ENCODE measurements at regions not wholly inside any gene's neighbourhood (a gene's known extent, or its start where the extent isn't known, plus 50 kb on each side); places are given as distances from the start of the nearest gene placed in this dataset.

- Histone ChIP-seq H4K5ac (ENCODE audit: insufficient read length, low read depth, low read length) (no peak overlapping the region), H3K27ac (ENCODE audit: low read depth, low read length) (no peak overlapping the region), H3K23me2 (ENCODE audit: low read depth, low read length) (no peaks in the 10 kb centered on the region), H2BK15ac (ENCODE audit: low read length) (no peak overlapping the region), H3K9ac (replicated peaks in 1 of 4; ENCODE audit: extremely low read depth in 1 of 4, low read depth in 3 of 4, low read length in 3 of 4) (no peak overlapping the region), H3K4me2 (ENCODE audit: insufficient read depth in 1 of 2, low read depth in 2 of 2, low read length in 2 of 2) (no peak overlapping the region), H3K56ac (replicated peaks; ENCODE audit: insufficient read length, low read depth, low read length) (no peak overlapping the region), H3K14ac (ENCODE audit: insufficient read length) (no peak overlapping the region), H3K23ac (ENCODE audit: insufficient read length) (no peak overlapping the region), H2AK5ac (ENCODE audit: low read depth, low read length) (no peak overlapping the region), H3K4ac (replicated peaks; ENCODE audit: insufficient read length, low read depth, low read length) (no peak overlapping the region), H3K36me3 (ENCODE audit: control insufficient read depth in 2 of 4, insufficient read depth in 4 of 4, low read length in 3 of 4) (no peaks in the 10 kb centered on the region), H3K4me1 (replicated peaks in 1 of 4; ENCODE audit: control insufficient read depth in 3 of 4, insufficient read depth in 4 of 4, low read length in 3 of 4) (no peaks in the 10 kb centered on the region), H3K4me3 (ENCODE audit: extremely low read depth in 1 of 4, insufficient read depth in 2 of 4, low read depth in 3 of 4, low read length in 4 of 4) (no peak overlapping the region), H3K9me3 (ENCODE audit: insufficient read depth in 2 of 2, low read depth in 1 of 2, low read length in 1 of 2) (no peaks in the 10 kb centered on the region), H2BK20ac (ENCODE audit: low read length) (no peak overlapping the region), H3K79me1 (ENCODE audit: low read depth, low read length) (no peaks in the 10 kb centered on the region), H3K18ac (ENCODE audit: extremely low read depth, low read length) (no peak overlapping the region), H2BK12ac (ENCODE audit: low read depth, low read length) (no peak overlapping the region), H2BK120ac (replicated peaks; ENCODE audit: low read depth, low read length) (no peak overlapping the region), H3K79me2 (ENCODE audit: control insufficient read depth in 1 of 2, insufficient read depth in 2 of 2, low read length in 2 of 2) (no peaks in the 10 kb centered on the region), H4K91ac (replicated peaks; ENCODE audit: insufficient read length, low read length) (no peak overlapping the region), H4K20me1 (replicated peaks in 1 of 2; ENCODE audit: control insufficient read depth in 1 of 2, insufficient read depth in 2 of 2, low read length in 2 of 2) (no peaks in the 10 kb centered on the region), H4K8ac (ENCODE audit: extremely low read depth, insufficient read depth, low read length) (no peak overlapping the region), H2AFZ (ENCODE audit: low read length) (no peak overlapping the region; the same call in 1 of the 2 replicates), H2BK5ac (ENCODE audit: low read depth, low read length) (no peak overlapping the region), H3K27me3 (replicated peaks in 1 of 4; ENCODE audit: control insufficient read depth in 3 of 4, extremely low read depth in 1 of 4, insufficient read depth in 3 of 4, low read length in 3 of 4) (no peaks in the 10 kb centered on the region)
- POLR2A ChIA-PET (ENCODE audit: partially characterized antibody) = no interaction called here
- WGBS, 2 experiments (ENCODE audit: extremely low coverage in 1 of 2, insufficient coverage in 1 of 2, insufficient read length in 1 of 2, insufficient replicate concordance in 2 of 2, low coverage in 1 of 2, low lambda C conversion rate in 2 of 2, missing lambda C conversion rate in 1 of 2) = 92% methylated on average over 1 of the region's 1 CpG; no CpG with 5 or more reads in 1 of the 2 experiments
- no peak for DNase-seq (ENCODE audit: low read depth in 1 of 2, low spot score in 2 of 2)
- TF ChIP-seq JUND (IDR thresholded peaks at IDR 0.05; ENCODE audit: low read length) (no peak), BACH1 (IDR thresholded peaks at IDR 0.05; ENCODE audit: low read length) (no peak), KDM5A (IDR thresholded peaks at IDR 0.05; ENCODE audit: low read length) (no peak), CTBP2 (IDR thresholded peaks at IDR 0.05; ENCODE audit: borderline replicate concordance, insufficient read depth, insufficient read length, low read length) (no peak), POLR2A (IDR thresholded peaks at IDR 0.05; ENCODE audit: control extremely low read depth in 1 of 2, low read depth in 2 of 2, low read length in 2 of 2) (no peak), FOSL1 (IDR thresholded peaks at IDR 0.05; ENCODE audit: insufficient read depth, low read depth, low read length) (no peak), CBX5 (IDR thresholded peaks at IDR 0.05; ENCODE audit: low read depth, low read length) (no peak), POLR2AphosphoS5 (IDR thresholded peaks at IDR 0.05; ENCODE audit: low read depth, low read length) (no peak), SAP30 (IDR thresholded peaks at IDR 0.05; ENCODE audit: insufficient read depth, insufficient replicate concordance, low read length) (no peak), EP300 (IDR thresholded peaks at IDR 0.05; ENCODE audit: borderline replicate concordance in 1 of 2, low read depth in 2 of 2, low read length in 2 of 2) (no peak), RFX5 (IDR thresholded peaks at IDR 0.05; ENCODE audit: borderline replicate concordance, low read depth, low read length) (no peak), NRF1 (IDR thresholded peaks at IDR 0.05; ENCODE audit: low read depth, low read length) (no peak)
- no peak for FAIRE-seq
- CTCF ChIA-PET (ENCODE audit: partially characterized antibody) = no interaction called here
These were observed 175.8 kb downstream of the TNFSF18 start for GRCh38 chr1:172874950-172875349.

Data from H1 (cell line).